ENCODE measurements at regions not wholly inside any gene's neighbourhood (a gene's known extent, or its start where the extent isn't known, plus 50 kb on each side); places are given as distances from the start of the nearest gene placed in this dataset.

GRCh38 chr6:68391953-68392352, 243.1 kb upstream of the ADGRB3 start:
- DNase-seq (ENCODE audit: low read depth) = no peak

DNA sequence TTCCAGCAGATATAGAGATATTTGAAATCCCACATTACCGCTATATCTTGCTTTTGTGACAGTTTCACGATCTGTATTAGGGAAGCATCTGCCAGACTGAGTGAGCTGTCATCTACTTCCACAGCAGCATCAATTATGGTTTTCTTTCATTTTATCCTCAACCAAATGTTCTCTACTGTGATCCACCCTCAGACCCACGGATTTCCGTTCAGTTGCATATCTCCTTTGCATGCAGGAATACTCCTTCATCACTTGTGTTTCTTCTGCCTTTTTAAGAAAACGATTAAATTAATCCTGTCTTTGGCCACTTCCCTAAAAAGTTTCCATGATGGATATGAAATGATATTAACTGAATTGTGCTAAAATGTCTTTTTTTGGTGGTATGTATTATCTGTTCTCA, 262.1 kb upstream of the ADGRB3 start:
- DNase-seq (ENCODE audit: low read depth) = peak; percentile 1

DNA sequence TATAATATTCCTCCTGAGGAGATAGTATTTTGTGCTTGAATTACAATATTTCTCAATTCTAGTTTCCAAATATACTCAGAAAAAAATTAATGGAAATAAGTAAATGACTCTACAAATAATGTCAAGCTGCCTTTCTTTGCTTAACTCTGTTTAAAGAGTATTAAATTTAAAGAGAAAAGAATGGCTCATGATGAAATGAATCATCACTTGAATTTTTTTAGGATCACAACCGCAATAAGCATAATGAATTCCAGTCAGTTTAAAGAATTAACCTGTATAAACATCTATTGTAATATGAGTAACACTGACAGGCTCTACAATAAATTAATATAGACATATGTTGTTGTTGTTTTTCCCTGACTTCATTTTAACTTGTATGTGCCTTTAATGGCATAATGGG, 266.2 kb upstream of the ADGRB3 start:
- no peak for DNase-seq (ENCODE audit: low read depth)

- no peak for DNase-seq (ENCODE audit: low read depth)
These were observed 270.7 kb upstream of the ADGRB3 start for GRCh38 chr6:68364271-68364805.

DNA sequence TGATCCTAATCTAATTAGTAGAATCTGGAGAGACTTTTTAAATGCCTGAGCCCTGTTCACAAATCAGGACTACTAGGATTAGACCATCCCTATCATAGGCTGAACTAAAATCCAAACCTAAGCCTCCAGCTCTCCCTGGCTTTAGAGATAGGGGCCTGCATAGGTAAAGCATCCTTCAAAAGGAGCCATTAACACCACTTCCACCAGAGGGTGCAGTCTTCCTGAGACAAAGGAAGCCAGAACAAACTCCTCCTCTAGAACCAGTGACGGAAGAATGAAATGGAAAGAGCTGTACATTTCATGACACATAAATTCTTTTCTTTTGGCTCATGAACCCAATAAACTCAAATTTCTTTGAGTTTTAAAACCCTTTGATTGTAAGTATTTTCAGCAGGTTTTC, 291.2 kb upstream of the ADGRB3 start:
- peak; percentile 59 for DNase-seq (ENCODE audit: low read depth)

- DNase-seq (ENCODE audit: low read depth) = no peak
These were observed 292.8 kb upstream of the ADGRB3 start for GRCh38 chr6:68342286-68342685.

DNA sequence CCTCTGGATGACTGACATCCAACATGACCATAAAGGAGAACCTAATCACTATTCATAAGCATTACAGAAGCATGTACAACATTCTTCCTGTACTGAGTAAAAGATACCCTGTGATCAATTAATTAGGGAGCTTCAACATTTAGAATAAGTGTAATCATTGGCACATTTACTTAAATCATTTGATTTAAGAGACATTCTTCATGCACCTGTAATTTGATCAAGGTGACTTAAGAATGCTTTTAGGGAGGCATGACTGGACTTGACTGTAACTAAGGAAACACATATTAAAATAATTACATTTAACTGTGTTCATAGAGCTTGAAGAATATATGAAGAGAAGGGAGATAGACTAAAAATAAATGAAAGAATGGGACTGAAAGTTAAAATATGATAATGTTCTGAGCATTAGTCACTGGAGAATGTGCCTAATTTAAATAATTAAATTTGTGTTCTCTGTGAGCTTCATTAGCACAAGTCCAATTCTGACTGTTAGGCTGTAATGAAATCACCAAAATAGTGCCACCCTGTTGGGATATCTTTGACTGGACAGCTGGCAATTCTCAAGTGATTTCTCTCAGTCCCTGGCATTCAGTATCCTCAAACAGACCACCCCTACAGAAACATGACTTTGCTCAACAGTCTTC, 295.5 kb upstream of the ADGRB3 start:
- no peak for DNase-seq (ENCODE audit: low read depth)

DNA sequence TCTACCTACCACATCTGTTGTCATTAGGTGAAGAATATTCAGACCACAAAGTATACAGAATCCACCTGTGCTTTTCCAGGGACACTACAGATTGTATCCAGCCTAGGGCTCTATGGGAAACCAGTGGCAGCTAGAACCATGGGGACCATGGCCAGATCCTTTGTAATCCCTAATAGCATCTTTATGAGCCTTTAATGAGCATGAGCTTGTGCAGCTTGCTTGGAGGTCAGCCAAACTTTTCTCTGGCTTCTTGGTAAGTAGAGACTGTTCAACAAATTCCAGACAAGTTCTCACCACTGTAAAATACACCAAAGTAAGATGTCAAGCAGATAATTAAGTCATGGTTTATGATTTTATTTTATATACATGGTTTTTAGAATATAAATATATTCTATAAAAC, 301.6 kb upstream of the ADGRB3 start:
- no peak for DNase-seq (ENCODE audit: low read depth)

GRCh38 chr6:68328156-68328555, 306.9 kb upstream of the ADGRB3 start:
- DNase-seq (ENCODE audit: low read depth) = no peak

DNA sequence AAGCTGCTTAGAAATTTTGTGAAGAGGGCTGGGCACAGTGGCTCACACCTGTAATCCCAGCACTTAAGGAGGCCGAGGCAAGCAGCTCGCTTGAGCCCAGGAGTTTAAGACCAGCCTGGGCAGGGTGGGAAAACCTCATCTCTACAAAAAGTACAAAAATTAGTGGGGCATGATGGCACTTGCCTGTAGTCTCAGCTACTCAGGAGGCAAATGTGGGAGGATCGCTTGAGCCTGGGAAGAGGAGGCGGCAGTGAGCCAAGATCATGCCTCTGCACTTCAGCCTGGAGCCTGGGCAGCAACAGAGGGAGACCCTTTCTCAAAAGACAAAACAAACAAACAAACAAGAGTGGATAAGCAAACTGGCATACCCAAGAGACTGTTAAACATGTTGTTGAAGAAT, 308.3 kb upstream of the ADGRB3 start:
- DNase-seq (ENCODE audit: low read depth) = no peak

- DNase-seq (ENCODE audit: low read depth) = peak; percentile 63
These were observed 317.7 kb upstream of the ADGRB3 start for GRCh38 chr6:68317366-68317765.

GRCh38 chr6:68313911-68314310, 321.2 kb upstream of the ADGRB3 start:
- peak; percentile 28 for DNase-seq (ENCODE audit: low read depth)

- DNase-seq (ENCODE audit: low read depth) = peak; percentile 70
These were observed 327.8 kb upstream of the ADGRB3 start for GRCh38 chr6:68307301-68307700.

DNA sequence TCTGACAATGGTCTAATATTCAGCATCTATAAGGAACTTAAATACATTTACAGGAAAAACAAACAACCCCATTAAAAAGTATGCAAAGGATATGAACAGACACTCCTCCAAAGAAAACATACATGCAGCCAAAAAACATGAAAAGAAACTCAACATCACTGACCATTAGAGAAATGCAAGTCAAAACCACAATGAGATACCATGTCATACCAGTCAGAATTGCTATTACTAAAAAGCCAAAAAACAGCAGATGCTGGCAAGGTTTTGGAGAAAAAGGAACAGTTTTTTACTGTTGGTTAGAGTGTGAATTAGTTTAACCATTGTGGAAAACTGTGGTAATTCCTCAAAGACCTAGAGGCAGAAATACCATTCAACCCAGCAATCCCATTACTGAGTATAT, 339.0 kb upstream of the ADGRB3 start:
- DNase-seq (ENCODE audit: low read depth) = peak; percentile 1

- DNase-seq (ENCODE audit: low read depth) = no peak
These were observed 352.4 kb upstream of the ADGRB3 start for GRCh38 chr6:68282646-68283045.

DNA sequence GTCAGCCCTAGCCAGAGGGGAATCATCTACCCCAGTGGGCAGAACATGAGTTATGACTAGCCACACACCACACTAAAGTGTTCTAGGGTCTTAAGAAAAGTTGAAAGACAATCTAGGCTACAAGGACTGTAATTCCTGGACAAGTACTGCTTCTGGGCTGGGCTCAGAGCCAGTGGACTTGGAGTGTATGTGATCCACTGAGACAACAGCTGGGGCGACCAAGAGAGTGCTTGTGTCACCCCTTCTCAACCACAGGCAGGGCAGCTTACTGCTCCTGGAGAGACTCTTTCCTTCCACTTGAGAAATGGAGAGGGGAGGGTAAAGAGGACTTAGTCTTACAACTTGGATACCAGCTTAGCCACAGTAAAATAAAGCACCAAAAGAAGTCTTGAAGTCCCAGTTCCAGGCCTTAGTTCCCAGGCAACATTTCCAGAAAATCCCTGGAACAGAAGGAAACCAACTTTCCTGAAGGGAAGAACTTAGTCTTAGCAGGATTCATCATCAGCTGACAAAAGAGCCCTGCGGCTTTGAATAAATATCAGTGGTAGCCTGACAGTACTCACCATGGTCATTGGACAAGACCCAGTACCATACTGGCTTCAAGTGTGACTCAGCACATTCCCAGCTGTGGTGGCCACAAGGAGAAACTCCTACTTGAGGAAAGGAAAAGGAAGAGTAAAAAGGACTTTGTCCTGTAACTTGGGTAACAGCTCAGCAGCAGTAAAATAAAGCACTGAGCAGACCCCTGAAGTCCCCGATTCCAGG, 355.1 kb upstream of the ADGRB3 start:
- peak; percentile 64 for DNase-seq (ENCODE audit: low read depth)

GRCh38 chr6:68273297-68273696, 361.8 kb upstream of the ADGRB3 start:
- DNase-seq (ENCODE audit: low read depth) = no peak

GRCh38 chr6:68256391-68256790, 378.7 kb upstream of the ADGRB3 start:
- no peak for DNase-seq (ENCODE audit: low read depth)

DNA sequence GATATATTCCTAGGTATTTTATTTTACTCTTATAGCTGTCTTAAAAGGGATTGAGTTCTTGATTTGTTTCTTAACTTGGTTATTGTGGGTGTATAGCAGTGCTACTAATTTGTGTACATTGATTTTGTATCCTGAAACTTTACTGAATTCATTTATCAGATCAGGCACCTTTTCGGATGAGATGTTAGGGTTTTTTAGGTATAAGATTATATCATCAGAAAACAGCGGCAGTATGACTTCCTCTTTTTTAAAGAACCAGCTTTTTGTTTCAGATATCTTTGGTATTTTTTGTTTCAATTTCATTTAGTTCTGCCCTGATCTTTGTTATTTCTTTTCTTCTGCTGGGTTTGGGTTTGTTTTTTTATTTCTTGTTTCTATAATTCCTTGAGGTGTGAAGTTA, 382.4 kb upstream of the ADGRB3 start:
- DNase-seq (ENCODE audit: low read depth) = no peak

- DNase-seq (ENCODE audit: low read depth) = no peak
These were observed 387.3 kb upstream of the ADGRB3 start for GRCh38 chr6:68247782-68248181.

- DNase-seq (ENCODE audit: low read depth) = peak; percentile 64
These were observed 394.4 kb upstream of the ADGRB3 start for GRCh38 chr6:68240726-68241125.

DNA sequence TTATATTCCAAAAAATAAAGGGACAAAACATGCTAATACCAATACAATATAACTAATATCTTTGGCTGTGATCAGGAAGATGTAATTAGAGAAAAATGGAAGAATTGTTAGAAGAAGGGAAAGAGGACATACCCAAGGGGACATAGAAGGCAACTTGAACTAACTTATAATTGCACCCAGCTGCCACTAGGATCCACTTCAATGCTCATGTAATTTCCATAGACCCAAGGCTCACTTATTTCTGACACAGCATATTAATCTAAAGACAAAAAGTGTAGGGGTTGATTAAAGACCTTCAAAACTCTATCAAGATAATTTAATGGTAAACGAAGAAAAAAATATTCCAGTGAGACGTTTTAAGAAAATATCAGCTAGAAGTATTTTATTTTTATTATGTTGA, 396.0 kb upstream of the ADGRB3 start:
- DNase-seq (ENCODE audit: low read depth) = no peak

GRCh38 chr6:68238097-68238601, 396.9 kb upstream of the ADGRB3 start:
- DNase-seq (ENCODE audit: low read depth) = peak; percentile 91
